Renal pelvis (tissue), 1 donor: ENCODE measurements at regions not wholly inside any gene's neighbourhood (a gene's known extent, or its start where the extent isn't known, plus 50 kb on each side); places are given as distances from the start of the nearest gene placed in this dataset.

Experiments
- DNase-seq: peaks from one replicate; pipeline ENCODE4 v3.0.0-alpha.2; 2013

DNA sequence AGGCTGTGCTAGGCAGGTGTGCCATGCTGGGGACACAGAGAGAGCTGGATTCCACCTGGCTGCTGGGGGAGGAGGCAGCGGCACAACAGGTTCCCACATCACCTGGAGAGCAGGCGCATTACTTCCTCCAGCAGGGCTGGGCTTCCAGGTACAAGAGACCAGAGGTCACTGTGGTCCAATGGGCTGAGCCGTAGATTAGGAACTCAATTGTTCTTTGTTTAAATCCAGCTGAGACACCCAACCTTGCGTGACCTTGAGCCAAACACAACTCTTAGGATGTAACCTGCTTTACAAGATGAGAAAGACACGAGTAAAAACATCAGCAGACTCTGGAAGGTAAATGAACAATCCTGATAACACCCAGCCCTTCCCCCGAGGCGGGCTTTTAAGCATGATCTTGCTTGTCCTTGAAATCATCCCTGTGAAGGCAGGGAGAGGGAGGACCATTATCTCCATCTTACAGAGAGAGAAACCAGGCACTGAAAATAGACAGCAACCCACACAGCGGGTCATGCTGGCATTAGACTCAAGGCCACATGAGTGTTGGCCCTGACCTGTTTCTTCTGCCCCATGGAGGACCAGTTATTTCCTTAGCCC, 216.5 kb upstream of the RREB1 start:
- DNase-seq: no peak

DNA sequence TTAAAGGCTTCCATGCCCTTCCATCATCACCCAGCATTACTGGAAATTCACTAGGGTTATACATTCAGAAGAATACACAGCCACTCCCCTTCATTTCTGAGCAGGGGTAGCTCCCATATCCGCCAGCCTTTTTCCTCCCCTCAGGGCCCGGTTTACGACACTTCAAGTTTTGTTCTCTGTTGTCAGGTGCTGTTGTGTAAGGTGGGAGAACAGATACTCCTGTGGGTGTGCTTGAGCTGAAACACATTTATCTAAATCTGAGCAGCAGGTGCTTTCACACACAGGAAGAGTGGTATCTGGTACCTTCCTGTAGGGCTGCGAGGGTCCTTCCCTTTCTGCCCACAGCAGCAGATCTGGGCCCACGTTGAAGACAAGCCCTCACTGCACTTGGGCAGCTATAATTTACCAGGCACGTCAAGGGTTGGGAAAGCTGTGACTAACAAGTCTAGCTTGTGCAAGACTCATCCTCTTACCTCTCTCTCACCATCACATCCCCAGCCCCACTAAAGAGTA, 215.8 kb upstream of the RREB1 start:
- DNase-seq: no peak

DNA sequence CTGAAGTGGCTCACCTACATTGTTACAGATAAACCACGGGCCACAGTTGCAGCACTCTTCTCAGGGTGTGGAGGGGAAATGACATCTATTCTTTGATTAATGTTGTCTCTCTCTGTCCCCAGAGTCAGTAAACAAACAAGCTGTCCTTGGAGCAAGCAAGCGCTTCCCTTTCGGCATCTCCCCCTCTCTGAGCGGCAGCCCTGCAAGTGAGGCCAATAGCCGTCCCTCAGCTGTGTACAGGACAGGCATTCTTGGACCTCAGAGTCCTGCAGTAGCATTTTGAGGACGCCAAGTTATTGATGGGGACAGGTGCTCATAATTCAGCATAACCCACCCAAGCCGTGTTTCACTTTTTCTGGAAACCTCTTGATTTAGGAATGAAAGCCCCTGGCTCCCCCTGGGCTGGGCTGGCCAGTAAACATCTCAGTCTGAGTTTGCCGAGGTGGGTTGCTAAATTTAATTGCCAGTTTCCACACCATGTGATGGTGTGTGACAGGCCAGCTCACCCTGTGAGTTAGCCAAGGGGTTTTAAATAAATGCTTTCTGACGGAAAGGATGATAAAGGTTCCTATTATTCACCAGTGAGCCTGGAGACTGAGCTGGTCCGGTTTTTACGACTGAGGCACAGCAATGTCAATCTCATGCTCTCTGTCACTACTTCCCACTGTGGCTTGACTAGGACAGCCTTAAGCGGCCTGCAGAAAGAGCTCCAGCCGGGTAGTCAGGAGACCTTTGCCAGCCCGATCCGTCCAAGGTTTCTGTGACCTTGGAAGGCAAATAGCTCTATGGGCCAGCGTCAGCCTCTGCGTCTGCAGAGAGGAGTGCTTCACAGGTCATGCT, 214.8 kb upstream of the RREB1 start:
- DNase-seq: no peak

DNA sequence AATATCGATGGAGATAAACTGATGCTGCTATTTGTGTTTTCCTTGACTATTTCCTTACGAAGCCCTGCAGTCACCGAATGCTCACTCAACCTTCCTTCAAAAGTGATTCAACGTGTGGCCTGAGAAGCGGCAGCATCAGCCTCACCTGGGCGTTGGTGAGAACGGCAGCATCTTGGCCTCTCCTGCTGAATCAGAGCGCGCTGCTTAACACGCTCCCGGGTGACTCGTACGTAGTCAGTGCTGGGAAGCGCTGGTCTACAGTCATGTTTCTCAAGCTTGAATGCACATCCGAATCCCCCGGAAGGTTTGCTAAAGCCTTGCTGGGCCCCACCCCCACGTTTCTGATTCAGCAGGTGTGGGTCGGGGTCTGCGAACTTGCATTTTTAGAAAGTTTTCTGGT, 214.1 kb upstream of the RREB1 start:
- DNase-seq: no peak

DNA sequence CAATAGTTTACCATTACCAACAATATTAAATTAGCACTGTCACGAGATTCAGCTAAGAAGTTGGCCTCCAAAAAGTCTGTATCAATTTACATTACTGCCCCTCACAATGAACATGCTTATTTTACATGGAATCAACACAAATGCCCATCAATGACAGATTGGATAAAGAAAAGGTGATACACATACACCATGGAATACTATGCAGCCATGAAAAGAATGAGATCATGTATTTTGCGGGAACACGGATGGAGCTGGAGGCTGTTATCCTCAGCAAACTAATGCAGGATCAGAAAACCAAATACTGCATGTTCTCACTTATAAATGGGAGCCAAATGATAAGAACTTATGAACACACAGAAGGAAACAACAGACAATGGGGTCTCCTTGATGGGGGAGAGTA, 211.8 kb upstream of the RREB1 start:
- no peak for DNase-seq

DNA sequence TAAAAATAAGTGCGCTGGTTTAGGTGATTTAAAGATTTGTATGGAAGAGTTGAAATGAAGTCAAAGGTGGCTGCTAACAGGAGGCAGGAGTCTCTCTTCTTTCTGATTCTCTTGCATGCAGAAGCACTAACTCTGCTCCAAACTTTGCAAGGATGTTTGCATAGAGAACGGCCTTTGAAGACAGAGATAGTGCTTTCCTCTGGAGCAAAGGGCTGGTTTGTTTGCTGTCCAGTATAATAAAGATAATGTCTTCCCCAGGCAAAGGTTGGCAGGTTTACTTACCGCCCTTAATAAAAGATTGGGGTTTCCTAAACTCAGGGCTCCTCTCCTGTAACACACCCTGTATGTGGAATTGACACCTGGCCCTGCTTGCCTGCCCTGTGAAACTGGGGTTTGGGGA, 210.6 kb upstream of the RREB1 start:
- no peak for DNase-seq

DNA sequence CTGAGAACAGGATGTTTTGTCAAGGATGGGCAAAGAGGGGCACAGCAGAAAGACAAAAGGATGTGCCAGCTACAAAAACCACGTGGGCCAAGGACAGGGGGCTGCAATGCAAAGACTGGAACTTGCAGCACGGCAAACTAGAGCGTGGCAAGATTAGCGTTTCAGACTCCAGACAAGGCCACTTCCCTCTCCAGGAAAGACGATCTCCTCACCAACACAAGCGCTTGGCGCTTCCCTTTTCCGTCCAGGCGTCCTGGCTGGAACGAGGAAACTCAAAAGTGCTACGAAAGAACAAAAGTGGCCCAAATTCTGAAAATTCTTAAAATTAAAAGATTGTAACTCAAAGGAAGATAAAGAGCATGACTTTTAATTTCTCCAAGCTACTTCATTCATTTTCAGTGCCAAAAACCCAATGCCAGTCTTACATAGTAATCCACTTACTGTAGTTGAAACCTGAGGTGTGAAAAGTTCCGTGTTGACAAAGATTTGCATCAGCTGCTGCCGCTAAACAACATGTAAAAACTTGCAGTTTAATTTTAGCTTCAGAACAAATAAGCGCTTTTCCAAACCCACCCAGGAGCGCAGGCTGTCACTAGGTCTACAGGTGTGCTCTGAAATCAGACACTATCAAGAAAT, 207.1 kb upstream of the RREB1 start:
- no peak for DNase-seq

DNA sequence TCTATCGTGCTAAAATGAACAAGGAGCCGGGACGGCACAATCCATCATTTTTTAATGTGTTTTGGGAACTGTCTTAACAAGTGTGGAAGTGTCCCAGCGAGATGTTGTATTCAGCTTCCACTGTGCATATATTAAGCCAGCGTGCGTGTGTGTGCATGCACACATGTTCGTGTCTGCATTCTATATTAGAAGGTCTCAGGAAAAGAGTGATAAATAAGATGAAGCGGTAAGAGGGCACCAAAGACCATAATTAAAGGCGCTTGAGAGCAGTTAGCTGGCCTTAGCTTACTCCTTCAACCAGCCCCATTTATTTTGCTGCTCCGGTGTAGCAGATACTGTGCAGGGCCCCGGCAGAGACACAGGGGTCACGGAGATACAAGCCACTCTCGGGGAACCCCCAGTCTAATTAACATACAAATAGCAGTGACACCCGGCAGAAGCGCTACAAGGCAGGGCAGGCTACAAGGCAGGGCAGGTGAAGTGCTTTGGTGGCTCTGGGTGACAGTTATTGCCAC, 206.5 kb upstream of the RREB1 start:
- DNase-seq: peak; percentile 52

DNA sequence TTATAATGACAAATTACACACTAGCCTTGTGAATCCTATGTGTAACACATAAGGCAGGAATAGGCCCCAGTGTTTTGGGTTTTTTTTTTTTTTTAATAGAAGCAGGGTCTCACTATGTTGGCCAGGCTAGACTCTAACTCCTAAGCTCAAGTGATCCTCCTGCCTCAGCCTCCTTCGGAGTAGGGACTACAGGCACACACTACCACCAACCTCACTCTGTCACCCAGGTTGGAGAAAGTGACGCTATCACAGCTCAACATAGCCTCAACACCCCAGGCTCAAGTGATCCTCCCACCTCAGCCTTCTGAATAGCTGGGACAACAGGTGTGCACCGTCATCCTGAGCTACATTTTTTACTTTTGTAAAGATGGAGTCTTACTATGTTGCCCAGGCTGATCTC, 205.8 kb upstream of the RREB1 start:
- DNase-seq: no peak

DNA sequence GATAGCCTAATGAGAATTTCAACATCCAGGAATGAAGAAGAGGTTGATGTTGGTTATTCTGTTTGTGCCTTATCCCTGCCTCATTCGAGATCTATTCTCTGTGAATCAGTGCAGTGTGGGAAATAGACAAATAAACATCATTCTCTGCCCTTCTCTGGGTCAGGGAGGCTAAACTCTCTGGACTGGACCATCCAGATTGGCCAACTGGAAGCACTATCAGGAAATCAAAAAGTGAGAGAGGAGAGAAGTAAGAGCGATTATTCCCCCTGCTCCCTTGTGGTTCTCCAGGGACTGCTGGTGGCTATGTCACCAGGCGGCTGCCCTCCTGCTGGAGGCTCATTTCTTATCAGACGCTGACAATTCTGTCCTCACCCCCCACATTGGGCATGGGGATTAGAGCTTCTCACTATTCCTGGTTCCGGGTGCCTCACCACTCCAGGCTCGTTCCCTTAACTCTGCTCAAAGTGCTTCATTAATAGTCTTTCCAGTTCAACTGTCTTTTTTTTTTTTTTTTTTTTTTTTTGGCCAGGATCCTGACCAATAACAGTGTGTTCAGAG, 201.7 kb upstream of the RREB1 start:
- DNase-seq: no peak

DNA sequence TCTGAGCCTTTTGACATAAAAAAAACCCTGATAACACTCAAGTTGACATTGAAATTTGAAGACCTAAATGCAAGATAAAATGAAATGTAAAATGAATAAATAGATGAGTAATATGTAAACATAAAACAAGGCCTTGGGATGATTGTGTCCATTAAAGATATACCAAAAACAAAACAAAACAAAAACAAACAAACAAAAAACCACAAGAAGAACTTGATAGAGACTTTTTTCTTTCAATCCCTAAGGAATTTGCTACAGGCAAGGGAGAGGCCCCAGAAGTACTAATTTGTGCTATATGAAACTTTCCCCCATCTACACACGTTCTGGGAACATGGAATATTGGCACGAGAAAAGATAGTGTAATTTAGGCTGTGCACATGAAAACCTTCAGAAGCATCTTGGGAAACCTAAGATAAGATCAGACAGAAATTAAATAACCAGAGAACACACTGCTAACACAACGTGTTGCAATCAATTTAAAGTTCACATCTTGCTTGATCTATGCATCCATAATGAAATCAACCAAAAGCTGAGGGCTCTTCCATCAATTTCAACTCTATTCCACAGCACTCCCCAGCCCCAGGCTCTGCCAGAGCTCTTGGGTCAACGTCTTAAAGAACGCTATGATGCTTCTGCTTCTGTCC, 201.1 kb upstream of the RREB1 start:
- no peak for DNase-seq

DNA sequence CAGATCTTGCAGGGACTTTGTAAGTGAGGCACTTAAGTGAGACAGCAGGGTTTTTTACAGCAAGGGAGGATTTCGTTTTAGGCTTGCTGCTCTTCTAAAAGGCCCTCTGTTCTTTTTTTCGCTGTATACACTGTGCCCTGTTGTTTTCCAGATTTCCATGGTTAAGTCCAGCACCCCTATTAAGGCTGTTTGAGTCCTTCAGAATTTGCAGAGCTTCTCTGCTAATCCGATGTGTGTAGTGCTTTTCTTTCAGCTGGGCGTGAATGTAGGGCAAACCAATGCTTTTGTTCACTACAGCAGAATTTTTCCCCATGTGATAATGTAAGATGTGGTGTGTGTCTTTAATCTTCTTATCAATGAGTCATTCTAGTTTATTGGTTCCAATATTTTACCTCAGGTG, 200.5 kb upstream of the RREB1 start:
- no peak for DNase-seq

DNA sequence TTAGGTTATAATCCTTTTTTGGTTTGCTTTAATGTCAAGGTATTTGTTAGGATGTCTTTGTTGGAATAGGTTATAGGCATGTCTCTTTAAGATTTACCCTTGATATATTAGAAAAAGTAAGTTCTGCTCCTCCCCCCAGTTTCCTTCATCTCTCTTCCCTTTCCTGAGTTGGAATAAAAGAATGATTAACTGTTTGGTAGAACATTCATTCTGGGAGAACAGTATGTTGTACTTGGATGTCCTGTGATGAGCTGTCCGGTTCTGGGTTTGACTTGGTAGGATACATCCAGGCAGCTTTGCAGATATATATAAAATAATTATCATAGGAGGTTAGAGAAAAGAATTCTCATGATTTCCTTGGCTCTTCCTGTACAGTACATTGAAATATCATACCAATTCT, 199.6 kb upstream of the RREB1 start:
- no peak for DNase-seq

DNA sequence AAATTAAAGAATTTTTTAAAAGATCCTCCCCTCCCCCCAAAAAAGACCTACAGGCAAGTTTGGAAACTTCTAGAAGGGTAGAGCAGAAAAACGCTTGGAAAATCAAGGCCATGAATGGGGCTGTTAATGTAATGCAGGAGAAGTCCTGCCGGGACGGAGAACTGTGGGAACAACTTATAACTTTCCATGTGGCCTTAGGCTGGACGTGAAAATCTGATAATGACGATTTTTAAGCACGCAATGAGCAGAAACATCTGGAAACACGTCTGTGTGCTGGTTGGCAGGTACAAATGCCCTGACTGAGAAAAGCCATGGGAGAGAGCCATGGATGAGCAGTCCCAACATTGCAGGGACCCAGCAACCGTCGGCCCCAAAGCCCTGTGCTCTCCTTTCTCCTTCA, 198.7 kb upstream of the RREB1 start:
- no peak for DNase-seq

DNA sequence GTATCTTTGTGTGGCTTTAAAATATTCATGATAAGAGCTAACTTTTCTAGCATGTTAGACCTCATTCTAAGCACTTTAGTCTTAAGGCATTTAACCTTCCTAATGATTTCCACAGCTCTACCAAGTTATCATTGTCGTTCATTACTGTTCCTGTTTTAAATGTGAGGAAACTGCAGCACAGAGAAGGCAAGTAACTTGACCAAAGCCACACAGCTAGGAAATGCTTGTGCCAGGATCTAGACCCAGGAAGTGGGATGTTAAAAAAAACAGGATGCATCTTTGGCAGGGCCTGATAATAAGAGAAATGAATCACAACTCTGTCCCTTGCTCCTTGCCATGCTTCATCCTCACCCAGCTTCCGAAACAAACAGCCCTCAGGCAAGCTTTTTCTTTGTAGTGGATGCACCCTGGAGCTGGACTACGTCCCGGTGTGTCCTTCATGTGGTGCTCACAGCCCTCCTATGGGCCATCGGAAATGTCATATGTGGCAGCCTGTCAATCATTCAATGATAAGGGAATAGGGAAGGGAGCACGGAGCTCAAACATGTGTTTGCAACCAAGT, 196.9 kb upstream of the RREB1 start:
- DNase-seq: no peak

DNA sequence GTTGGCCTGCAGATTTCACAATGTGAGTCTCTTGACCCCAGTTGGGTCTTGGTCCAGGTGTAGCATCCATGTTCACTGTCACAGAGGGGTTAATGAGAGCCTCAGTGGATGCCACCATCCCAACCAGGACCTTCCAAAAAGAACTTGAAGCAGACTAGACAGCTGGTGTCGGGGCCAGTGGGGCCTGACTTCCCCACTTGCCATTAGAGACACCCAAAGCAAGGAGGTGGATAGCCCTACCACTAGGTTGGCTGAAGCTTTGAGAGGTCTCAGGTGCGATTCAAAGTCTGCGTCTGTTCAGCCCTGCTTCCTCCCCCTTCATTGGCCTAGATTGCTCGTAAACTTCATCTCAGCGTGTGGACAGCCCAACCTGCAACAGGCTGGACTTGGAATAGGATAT, 196.4 kb upstream of the RREB1 start:
- no peak for DNase-seq

DNA sequence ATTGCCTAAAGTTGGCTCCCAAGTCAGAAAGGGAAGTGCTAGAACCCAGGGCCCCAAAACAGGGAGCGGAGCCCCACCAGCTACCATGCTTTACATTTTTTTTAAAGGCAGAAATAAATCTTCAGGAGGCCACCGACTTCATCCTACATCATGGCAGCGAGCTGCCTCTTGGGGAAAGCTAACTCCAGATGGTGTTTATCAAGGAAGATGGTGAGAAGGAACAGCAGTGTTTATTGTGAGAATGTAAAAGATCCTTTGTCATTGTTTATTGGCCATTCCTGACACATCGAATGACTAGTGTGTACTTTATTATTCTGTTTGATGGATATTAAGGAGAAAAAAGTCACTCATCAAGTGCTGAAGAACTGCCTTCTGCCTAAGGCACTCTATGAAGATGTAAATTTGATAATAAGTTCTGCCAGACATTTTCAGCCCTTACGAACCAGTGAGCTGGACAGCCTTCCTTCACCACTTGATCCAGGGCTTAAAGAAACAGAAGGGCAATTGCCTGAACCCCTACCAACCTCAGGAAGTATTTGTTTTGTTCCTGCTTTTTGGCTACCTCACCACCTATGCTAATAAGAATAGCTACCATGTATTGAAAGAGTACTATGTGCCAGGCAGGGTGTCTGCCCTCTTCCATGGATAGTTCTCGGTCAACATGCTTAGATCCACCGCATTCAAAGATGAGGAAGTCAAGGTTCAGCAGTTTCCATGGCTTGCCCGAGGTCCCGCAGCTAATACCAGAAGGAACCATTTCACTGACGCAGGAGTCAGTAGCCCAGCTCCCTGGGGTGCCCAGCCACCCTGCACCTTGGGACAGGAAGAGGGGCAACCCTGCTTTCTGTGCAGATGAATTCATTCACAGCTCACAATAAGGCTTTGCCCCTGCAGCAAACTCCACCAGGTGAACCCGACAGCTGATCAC, 194.7 kb upstream of the RREB1 start:
- DNase-seq: peak; percentile 78

DNA sequence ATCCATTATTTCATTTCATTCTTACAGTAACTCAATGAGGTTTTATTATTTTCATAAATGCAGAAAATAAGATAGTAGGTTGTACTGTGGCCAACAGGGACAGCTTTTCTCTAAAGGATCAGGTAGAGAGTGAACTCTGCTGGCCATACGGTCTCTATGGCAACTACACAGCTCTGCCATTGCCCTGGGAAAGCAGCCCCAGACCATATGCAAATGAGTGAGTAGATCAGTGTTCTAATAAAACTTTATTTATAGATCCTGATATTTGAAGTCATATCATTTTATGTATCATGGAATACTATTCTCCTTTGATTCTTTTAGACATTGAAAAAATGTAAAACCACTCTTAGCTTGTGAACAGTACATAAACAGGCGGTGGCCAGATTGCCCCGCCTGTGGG, 192.5 kb upstream of the RREB1 start:
- no peak for DNase-seq

DNA sequence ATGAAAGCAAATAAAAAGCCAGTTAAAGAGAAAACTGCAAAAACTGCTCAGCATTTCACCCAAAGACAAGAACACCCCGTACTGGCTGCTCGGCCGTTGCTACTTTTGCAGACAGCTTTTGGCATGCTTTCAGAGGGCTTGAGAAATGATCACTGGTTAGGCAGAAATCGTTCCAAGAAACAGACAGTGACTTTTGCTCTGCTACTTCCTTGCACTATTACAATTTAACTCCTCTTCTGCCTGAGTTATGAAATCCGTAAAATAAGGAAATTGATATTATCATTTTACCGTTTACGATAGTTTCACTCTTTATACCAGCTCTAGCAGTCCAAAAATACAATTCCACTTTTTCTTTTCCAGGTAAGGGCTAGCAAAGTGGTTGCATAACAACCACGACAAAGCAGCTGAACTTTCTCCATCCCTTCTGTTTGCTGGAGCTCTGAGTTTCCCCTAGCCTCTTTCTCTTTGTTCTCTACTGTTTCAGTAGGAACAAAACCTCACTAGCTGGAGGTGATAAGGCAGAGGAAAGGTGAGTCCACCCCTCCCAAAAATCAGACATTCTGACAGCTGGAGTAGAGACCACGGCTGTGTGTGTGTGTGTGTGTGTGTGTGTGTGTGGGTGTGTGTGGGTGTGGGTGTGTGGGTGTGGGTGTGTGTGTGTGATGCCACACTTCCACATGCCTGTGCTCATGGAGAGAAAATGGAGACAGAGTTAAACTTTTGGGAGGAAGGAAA, 191.8 kb upstream of the RREB1 start:
- peak; percentile 70 for DNase-seq

DNA sequence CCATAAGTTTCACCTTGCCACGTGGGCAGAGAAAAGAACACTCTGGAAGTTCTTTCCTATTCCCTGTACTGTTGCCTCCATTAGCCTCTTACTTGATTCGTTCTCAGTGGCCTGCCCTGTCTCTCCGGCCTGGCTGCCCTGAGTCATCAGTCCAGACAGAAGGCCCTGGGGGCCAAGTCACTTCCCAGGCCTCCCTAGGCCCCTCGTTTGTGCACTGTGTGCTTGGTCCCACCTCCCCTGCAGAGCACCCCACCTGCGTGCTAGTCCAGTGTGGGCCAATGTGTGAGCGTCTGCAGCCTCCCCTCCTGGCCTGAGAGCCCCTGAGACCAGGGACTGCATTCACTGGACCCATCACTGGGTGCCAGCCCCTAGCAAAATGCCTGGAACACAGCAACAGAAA, 191.2 kb upstream of the RREB1 start:
- no peak for DNase-seq
